Lower leg skin (tissue), 3 donors: ENCODE measurements at regions not wholly inside any gene's neighbourhood (a gene's known extent, or its start where the extent isn't known, plus 50 kb on each side); places are given as distances from the start of the nearest gene placed in this dataset.

Experiments used
- POLR2A ChIP-seq, 2 donors: fragments of 450-650 bp; IDR thresholded peaks; one replicate each; pipeline ENCODE4 v1.6.1; 2016 to 2017; ENCODE audit warnings: antibody characterized with exemption in 2 of 2, mild to moderate bottlenecking in 1 of 2, moderate library complexity in 1 of 2
- TF ChIP-seq, protein P1 (sequence below), 3 donors: fragments of 450-650 bp; IDR thresholded peaks; one replicate each; pipeline ENCODE4 v1.5.1; 2016; ENCODE audit warnings: antibody characterized with exemption in 3 of 3, mild to moderate bottlenecking in 3 of 3, moderate library complexity in 2 of 3

- TF ChIP-seq, protein P1, sequence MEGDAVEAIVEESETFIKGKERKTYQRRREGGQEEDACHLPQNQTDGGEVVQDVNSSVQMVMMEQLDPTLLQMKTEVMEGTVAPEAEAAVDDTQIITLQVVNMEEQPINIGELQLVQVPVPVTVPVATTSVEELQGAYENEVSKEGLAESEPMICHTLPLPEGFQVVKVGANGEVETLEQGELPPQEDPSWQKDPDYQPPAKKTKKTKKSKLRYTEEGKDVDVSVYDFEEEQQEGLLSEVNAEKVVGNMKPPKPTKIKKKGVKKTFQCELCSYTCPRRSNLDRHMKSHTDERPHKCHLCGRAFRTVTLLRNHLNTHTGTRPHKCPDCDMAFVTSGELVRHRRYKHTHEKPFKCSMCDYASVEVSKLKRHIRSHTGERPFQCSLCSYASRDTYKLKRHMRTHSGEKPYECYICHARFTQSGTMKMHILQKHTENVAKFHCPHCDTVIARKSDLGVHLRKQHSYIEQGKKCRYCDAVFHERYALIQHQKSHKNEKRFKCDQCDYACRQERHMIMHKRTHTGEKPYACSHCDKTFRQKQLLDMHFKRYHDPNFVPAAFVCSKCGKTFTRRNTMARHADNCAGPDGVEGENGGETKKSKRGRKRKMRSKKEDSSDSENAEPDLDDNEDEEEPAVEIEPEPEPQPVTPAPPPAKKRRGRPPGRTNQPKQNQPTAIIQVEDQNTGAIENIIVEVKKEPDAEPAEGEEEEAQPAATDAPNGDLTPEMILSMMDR (IDR thresholded peaks at IDR 0.05) = no peak
- TF ChIP-seq POLR2A (IDR thresholded peaks at IDR 0.05) = no peak
These were observed 145.7 kb downstream of the MAGEB17 start for GRCh38 chrX:16312761-16313623.
